K562 (cell line): ENCODE measurements at regions not wholly inside any gene's neighbourhood (a gene's known extent, or its start where the extent isn't known, plus 50 kb on each side); places are given as distances from the start of the nearest gene placed in this dataset.

ENCODE experiments used
- ATAC-seq: fragments of 200-7000 bp; cut with Tn5 transposase; 3 replicates; pipeline ENCODE4 v1.9.1; 2020; ENCODE audit warnings: moderate library complexity
- BruUV-seq: library from RNA; stranded (reverse); fragments of 400-500 nt; replicated peaks from 2 replicates; lab custom pipeline; 2021; lab: Mats Ljungman, UMichigan
- CTCF ChIA-PET: fragments of 300-600 bp; formaldehyde crosslinking; extraction: SDS; loops from one replicate; lab custom pipeline; 2021; ENCODE audit warnings: low intra/inter-chr PET ratio; lab: Yijun Ruan, JAX
- POLR2A ChIA-PET: fragments of 300-600, 350-650 bp; sonication (Branson Sonifier 250); formaldehyde crosslinking; extraction: SDS; loops from one replicate; lab custom pipeline; 2021; ENCODE audit warnings: antibody characterized with exemption, inconsistent platforms; lab: Yijun Ruan, JAX
- DNase-seq, 4 experiments: peaks; one replicate each; pipeline versions ENCODE4 v3.0.0 to v3.0.0-alpha.2; 2011 to 2018; ENCODE audit warnings: low spot score in 3 of 4, mixed read lengths in 3 of 4; ENCODE audit errors: extremely low read depth in 1 of 4
- FAIRE-seq: peaks from 2 replicates; lab custom pipeline; 2011; peaks lifted over from hg19 to GRCh38; lab: Jason Lieb, UNC
- H2AFZ ChIP-seq: 2 replicates; pipeline ENCODE4 v1.6.0; 2011; ENCODE audit warnings: low read depth, low read length, control low read depth, inconsistent platforms
- H3K27ac ChIP-seq: fragments of 200-600 bp; 3 replicates; pipeline ENCODE4 v1.8.0; 2011; ENCODE audit warnings: low read depth, mild to moderate bottlenecking, control low read depth, inconsistent platforms, low read length, moderate library complexity, mixed read lengths; ENCODE audit errors: extremely low read depth
- H3K27me3 ChIP-seq, 2 experiments: fragments of 300-600 bp in 1 of 2; 2 replicates in 1 of 2; 3 replicates in 1 of 2; pipeline versions ENCODE4 v1.6.0 to v1.8.0; 2011; ENCODE audit warnings: inconsistent platforms in 2 of 2, low read length in 2 of 2, mild to moderate bottlenecking in 1 of 2, mixed read lengths in 1 of 2, moderate library complexity in 1 of 2; ENCODE audit not compliant: control insufficient read depth in 2 of 2, insufficient read depth in 2 of 2
- H3K36me3 ChIP-seq: fragments of 300-600 bp; 3 replicates; pipeline ENCODE4 v1.8.0; 2011; ENCODE audit warnings: mild to moderate bottlenecking, low read length, inconsistent platforms; ENCODE audit not compliant: control insufficient read depth, insufficient read depth
- H3K4me1 ChIP-seq, 2 experiments: fragments of 200-600 bp in 1 of 2; replicated peaks in 1 of 2; 2 replicates in 1 of 2; 3 replicates in 1 of 2; pipeline versions ENCODE4 v1.5.1 to v1.8.0; 2011; ENCODE audit warnings: inconsistent platforms in 2 of 2, low read length in 2 of 2, mild to moderate bottlenecking in 1 of 2, mixed read lengths in 1 of 2, moderate library complexity in 1 of 2; ENCODE audit not compliant: control insufficient read depth in 2 of 2, insufficient read depth in 2 of 2
- H3K4me2 ChIP-seq: 2 replicates; pipeline ENCODE4 v1.6.1; 2011; ENCODE audit warnings: low read length, control low read depth, inconsistent platforms, mixed read lengths; ENCODE audit not compliant: insufficient read depth
- H3K4me3 ChIP-seq: fragments of 200-600 bp; sonication (generic), shearing (Covaris generic); 2 replicates; pipeline ENCODE4 v1.5.1; 2016; ENCODE audit warnings: control low read depth, inconsistent platforms
- H3K79me2 ChIP-seq: fragments of 200-600 bp; 3 replicates; pipeline ENCODE4 v1.8.0; 2011; ENCODE audit warnings: low read length, inconsistent platforms; ENCODE audit not compliant: control insufficient read depth, insufficient read depth
- H3K9ac ChIP-seq, 2 experiments: 2 replicates each; pipeline versions ENCODE4 v1.6.0 to v1.6.1; 2011; ENCODE audit warnings: low read depth in 2 of 2, low read length in 2 of 2, control low read depth in 1 of 2, inconsistent platforms in 1 of 2, mild to moderate bottlenecking in 1 of 2, mixed read lengths in 1 of 2; ENCODE audit not compliant: insufficient read depth in 1 of 2
- H3K9me1 ChIP-seq: one replicate; pipeline ENCODE4 v1.6.0; 2011; ENCODE audit warnings: inconsistent platforms, mild to moderate bottlenecking, low read length, moderate library complexity; ENCODE audit not compliant: control insufficient read depth, insufficient read depth
- H3K9me3 ChIP-seq: replicated peaks from 2 replicates; pipeline ENCODE4 v1.5.1; 2011; ENCODE audit warnings: low read depth, low read length, inconsistent platforms; ENCODE audit not compliant: control insufficient read depth, insufficient read depth
- H4K20me1 ChIP-seq: replicated peaks from 2 replicates; pipeline ENCODE4 v1.6.1; 2011; ENCODE audit warnings: low read length, inconsistent platforms, mixed read lengths; ENCODE audit not compliant: control insufficient read depth, insufficient read depth
- CHD2 ChIP-seq: IDR thresholded peaks from 2 replicates; pipeline ENCODE4 v1.6.1; 2011; ENCODE audit warnings: low read depth, low read length
- PHF20 ChIP-seq: fragments of 450-650 bp; IDR thresholded peaks from 2 replicates; pipeline ENCODE4 v1.6.1; 2018; ENCODE audit not compliant: partially characterized antibody
- PHF21A ChIP-seq: fragments of 450-650 bp; IDR thresholded peaks from 2 replicates; pipeline ENCODE4 v1.6.1; 2017; ENCODE audit warnings: low read depth, borderline replicate concordance
- RBBP5 ChIP-seq: fragments of 200-600 bp; sonication (generic); IDR thresholded peaks from 2 replicates; pipeline ENCODE4 v1.6.1; 2012; ENCODE audit warnings: borderline replicate concordance, mild to moderate bottlenecking, low read length, control low read depth, inconsistent platforms; ENCODE audit not compliant: insufficient read depth, poor library complexity, severe bottlenecking
- SIN3A ChIP-seq, 2 experiments: fragments of 150-350 bp in 1 of 2; IDR thresholded peaks; 2 replicates each; pipeline ENCODE4 v1.6.1; 2011 to 2016; ENCODE audit warnings: borderline replicate concordance in 2 of 2, low read depth in 2 of 2, low read length in 2 of 2, mild to moderate bottlenecking in 2 of 2, moderate library complexity in 2 of 2; ENCODE audit not compliant: control insufficient read depth in 1 of 2
- SIRT6 ChIP-seq: IDR thresholded peaks from one replicate; pipeline ENCODE4 v1.6.1; 2012; ENCODE audit warnings: low read depth, mild to moderate bottlenecking, control low read depth, inconsistent platforms, low read length, moderate library complexity
- SUPT5H ChIP-seq: fragments of 450-650 bp; IDR thresholded peaks from 2 replicates; pipeline ENCODE4 v1.6.1; 2016
- ZC3H8 ChIP-seq: fragments of 450-650 bp; IDR thresholded peaks from 2 replicates; pipeline ENCODE4 v1.6.1; 2017
- ZNF57 ChIP-seq: fragments of 450-650 bp; formaldehyde crosslinking; IDR thresholded peaks from 2 replicates; pipeline ENCODE4 v1.4.0; 2020; ENCODE audit warnings: mild to moderate bottlenecking, moderate library complexity
- ZNF644 ChIP-seq: fragments of 200-800 bp; sonication (Bioruptor generic); IDR thresholded peaks from 2 replicates; pipeline ENCODE4 v1.6.1; 2016; ENCODE audit warnings: low read depth, missing genetic modification characterization, missing compliant biosample characterization
- WGBS: fragments of 100-300 bp; shearing (Covaris generic); methylation state at CpG from one replicate; pipeline ENCODE4 v1.1.6; 2016; ENCODE audit warnings: low coverage, mixed read lengths; ENCODE audit not compliant: insufficient coverage; ENCODE audit errors: missing lambda C conversion rate; 5-methylcytosine and 5-hydroxymethylcytosine counted together
- in situ Hi-C: fragments of 300-500 bp; cut with MboI; formaldehyde crosslinking; loops from 4 replicates; pipeline ENCODE4 v1.15.0; 2018; ENCODE audit warnings: inconsistent platforms, mixed read lengths
- intact Hi-C: fragments of 100-400 bp; cut with micrococcal nuclease; formaldehyde crosslinking; loops from 2 replicates; pipeline ENCODE4 v1.14.2; 2022
- TF ChIP-seq, protein P1 (sequence below): fragments of 200-800 bp; sonication (Bioruptor generic); IDR thresholded peaks from 2 replicates; pipeline ENCODE4 v1.6.1; 2017; ENCODE audit warnings: missing genetic modification characterization, missing compliant biosample characterization
- TF ChIP-seq, protein P2 (sequence below): fragments of 450-650 bp; IDR thresholded peaks from 2 replicates; pipeline ENCODE4 v1.6.1; 2016; ENCODE audit warnings: mild to moderate bottlenecking

DNA sequence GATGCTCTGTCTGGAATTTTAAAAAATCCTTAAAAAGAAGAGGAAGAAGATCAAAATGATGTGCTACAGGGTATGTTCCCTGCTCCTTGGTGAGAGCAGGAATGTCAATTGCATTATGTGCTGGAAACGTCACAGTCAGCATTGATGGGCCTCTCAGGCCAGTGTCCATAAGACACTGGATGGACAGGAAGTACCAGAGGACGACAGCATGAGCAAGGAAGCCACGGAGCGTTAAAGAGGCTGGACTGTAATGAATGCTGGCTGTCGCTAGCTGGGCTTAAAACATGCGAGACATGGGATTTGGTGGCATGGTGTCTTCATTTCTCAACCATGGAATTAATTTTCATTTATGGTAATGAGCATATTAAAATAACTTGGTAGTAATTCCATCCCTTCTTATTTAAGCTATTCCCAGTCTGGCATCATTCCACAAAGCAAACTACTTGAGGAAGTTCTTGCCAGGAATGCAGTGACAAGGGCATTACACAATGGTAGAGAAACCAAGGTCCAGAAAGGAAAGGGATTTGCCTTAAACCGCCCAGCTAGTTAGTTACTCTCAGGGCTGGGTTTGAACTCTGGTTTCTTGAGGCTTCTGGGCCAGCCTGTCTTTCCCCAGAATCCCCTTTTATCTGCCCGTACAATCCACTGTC, 166.6 kb upstream of the SOX4 start:
- Histone ChIP-seq H3K4me2 (no peak overlapping the region), H3K27ac (no peak overlapping the region), H3K9ac (no peak overlapping the region), H3K9me3 (no peaks in the 10 kb centered on the region), H3K36me3 (no peaks in the 10 kb centered on the region), H3K4me3 (no peak overlapping the region), H3K79me2 (no peaks in the 10 kb centered on the region), H3K9me1 (no peaks in the 10 kb centered on the region), H3K27me3 (peaks cover 6 to 18% of the 10 kb centered on the region in 2 experiments; a peak in 3 of 5 replicates), H2AFZ (no peak overlapping the region), H4K20me1 (no peaks in the 10 kb centered on the region), H3K4me1 (peaks cover 0 to 6% of the 10 kb centered on the region in 2 experiments; a peak in 1 of 5 replicates)
- ChIA-PET POLR2A (no interaction called here), CTCF (no interaction called here)
- FAIRE-seq: no peak
- no peak for ATAC-seq
- in situ Hi-C loops: no loop called here
- DNase-seq: no peak
- no peak for TF ChIP-seq ZNF57
- no peak for TF ChIP-seq PHF21A
- TF ChIP-seq RBBP5: no peak
- no peak for TF ChIP-seq ZNF644
- no peak for TF ChIP-seq SIRT6
- TF ChIP-seq, protein P1, sequence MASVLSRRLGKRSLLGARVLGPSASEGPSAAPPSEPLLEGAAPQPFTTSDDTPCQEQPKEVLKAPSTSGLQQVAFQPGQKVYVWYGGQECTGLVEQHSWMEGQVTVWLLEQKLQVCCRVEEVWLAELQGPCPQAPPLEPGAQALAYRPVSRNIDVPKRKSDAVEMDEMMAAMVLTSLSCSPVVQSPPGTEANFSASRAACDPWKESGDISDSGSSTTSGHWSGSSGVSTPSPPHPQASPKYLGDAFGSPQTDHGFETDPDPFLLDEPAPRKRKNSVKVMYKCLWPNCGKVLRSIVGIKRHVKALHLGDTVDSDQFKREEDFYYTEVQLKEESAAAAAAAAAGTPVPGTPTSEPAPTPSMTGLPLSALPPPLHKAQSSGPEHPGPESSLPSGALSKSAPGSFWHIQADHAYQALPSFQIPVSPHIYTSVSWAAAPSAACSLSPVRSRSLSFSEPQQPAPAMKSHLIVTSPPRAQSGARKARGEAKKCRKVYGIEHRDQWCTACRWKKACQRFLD (CRISPR knock-in tag): no peak
- TF ChIP-seq SIN3A (IDR thresholded peaks at IDR 0.05; ENCODE audit: borderline replicate concordance in 2 of 2, control insufficient read depth in 1 of 2, low read depth in 2 of 2, low read length in 2 of 2): no peak
- no peak for TF ChIP-seq CHD2
- no peak for TF ChIP-seq ZC3H8
- TF ChIP-seq PHF20: no peak
- TF ChIP-seq, protein P2, sequence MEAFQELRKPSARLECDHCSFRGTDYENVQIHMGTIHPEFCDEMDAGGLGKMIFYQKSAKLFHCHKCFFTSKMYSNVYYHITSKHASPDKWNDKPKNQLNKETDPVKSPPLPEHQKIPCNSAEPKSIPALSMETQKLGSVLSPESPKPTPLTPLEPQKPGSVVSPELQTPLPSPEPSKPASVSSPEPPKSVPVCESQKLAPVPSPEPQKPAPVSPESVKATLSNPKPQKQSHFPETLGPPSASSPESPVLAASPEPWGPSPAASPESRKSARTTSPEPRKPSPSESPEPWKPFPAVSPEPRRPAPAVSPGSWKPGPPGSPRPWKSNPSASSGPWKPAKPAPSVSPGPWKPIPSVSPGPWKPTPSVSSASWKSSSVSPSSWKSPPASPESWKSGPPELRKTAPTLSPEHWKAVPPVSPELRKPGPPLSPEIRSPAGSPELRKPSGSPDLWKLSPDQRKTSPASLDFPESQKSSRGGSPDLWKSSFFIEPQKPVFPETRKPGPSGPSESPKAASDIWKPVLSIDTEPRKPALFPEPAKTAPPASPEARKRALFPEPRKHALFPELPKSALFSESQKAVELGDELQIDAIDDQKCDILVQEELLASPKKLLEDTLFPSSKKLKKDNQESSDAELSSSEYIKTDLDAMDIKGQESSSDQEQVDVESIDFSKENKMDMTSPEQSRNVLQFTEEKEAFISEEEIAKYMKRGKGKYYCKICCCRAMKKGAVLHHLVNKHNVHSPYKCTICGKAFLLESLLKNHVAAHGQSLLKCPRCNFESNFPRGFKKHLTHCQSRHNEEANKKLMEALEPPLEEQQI: no peak
- no peak for TF ChIP-seq SUPT5H
- intact Hi-C loops: no loop called here
- BruUV-seq: no TSS peak
- WGBS: 0% methylated on average over 8 of the region's 8 CpGs
